ENCODE measurements at regions not wholly inside any gene's neighbourhood (a gene's known extent, or its start where the extent isn't known, plus 50 kb on each side); places are given as distances from the start of the nearest gene placed in this dataset.

- TF ChIP-seq ZFP37 (tag by site-specific recombination; IDR thresholded peaks at IDR 0.05) (no peak), OVOL3 (tag by site-specific recombination; IDR thresholded peaks at IDR 0.05) (no peak), ZNF274 (IDR thresholded peaks at IDR 0.05; ENCODE audit: low read length) (no peak), ZNF274 (tag by site-specific recombination; IDR thresholded peaks at IDR 0.05; ENCODE audit: borderline replicate concordance) (no peak)
Observed at GRCh38 chr5:51832934-51833470, 449.8 kb downstream of the ISL1 start.

All from HEK293 (cell line).